GM12875 (cell line): ENCODE measurements at regions not wholly inside any gene's neighbourhood (a gene's known extent, or its start where the extent isn't known, plus 50 kb on each side); places are given as distances from the start of the nearest gene placed in this dataset.

Experiments
- H3K4me3 ChIP-seq: one replicate; pipeline ENCODE4 v1.5.1; 2011; ENCODE audit warnings: low read depth, low read length, control low read depth
- CTCF ChIP-seq: IDR thresholded peaks from 2 replicates; pipeline ENCODE4 v1.5.1; 2011; ENCODE audit warnings: low read depth, mild to moderate bottlenecking, control low read depth, inconsistent platforms, low read length, moderate library complexity, borderline replicate concordance; ENCODE audit not compliant: insufficient read depth

- TF ChIP-seq CTCF: no peak
- H3K4me3 ChIP-seq: no peak overlapping the region
Observed at GRCh38 chr4:62342346-62342745, 1142.2 kb downstream of the ADGRL3 start.

GRCh38 chr4:62328526-62328925 is 1128.4 kb downstream of the ADGRL3 start:
- H3K4me3 ChIP-seq: no peak overlapping the region
- TF ChIP-seq CTCF: no peak

GRCh38 chr4:62327612-62328297 is 1127.6 kb downstream of the ADGRL3 start:
- TF ChIP-seq CTCF: no peak
- H3K4me3 ChIP-seq: no peak overlapping the region

GRCh38 chr4:62324215-62324614 is 1124.1 kb downstream of the ADGRL3 start:
- no peak for TF ChIP-seq CTCF
- H3K4me3 ChIP-seq: no peak overlapping the region

GRCh38 chr4:62320612-62321011 is 1120.5 kb downstream of the ADGRL3 start:
- H3K4me3 ChIP-seq: no peak overlapping the region
- TF ChIP-seq CTCF: no peak

- TF ChIP-seq CTCF: no peak
- H3K4me3 ChIP-seq: no peak overlapping the region
Observed at GRCh38 chr4:62302710-62303109, 1102.6 kb downstream of the ADGRL3 start.

- no peak overlapping the region for H3K4me3 ChIP-seq
- TF ChIP-seq CTCF: no peak
Observed at GRCh38 chr4:62301500-62301899, 1101.4 kb downstream of the ADGRL3 start.
